Iris pigment epithelial cell (primary cell): ENCODE measurements at regions not wholly inside any gene's neighbourhood (a gene's known extent, or its start where the extent isn't known, plus 50 kb on each side); places are given as distances from the start of the nearest gene placed in this dataset.

Experiments
- DNase-seq: peaks from one replicate; pipeline ENCODE4 v3.0.0-alpha.2; 2011; ENCODE audit warnings: low read depth

GRCh38 chr4:156238171-156238570 is 284.5 kb upstream of the CTSO start:
- DNase-seq = no peak

GRCh38 chr4:156237231-156237630 is 283.6 kb upstream of the CTSO start:
- no peak for DNase-seq

- peak; percentile 4 for DNase-seq
These were observed 276.5 kb upstream of the CTSO start for GRCh38 chr4:156230176-156230575.

GRCh38 chr4:156228676-156229075 is 275.0 kb upstream of the CTSO start:
- no peak for DNase-seq

GRCh38 chr4:156227321-156227720 is 273.7 kb upstream of the CTSO start:
- no peak for DNase-seq

- no peak for DNase-seq
These were observed 270.3 kb upstream of the CTSO start for GRCh38 chr4:156223985-156224384.

- no peak for DNase-seq
These were observed 263.6 kb upstream of the CTSO start for GRCh38 chr4:156217236-156217635.

- no peak for DNase-seq
These were observed 247.4 kb upstream of the CTSO start for GRCh38 chr4:156201050-156201449.

GRCh38 chr4:156198511-156198910 is 244.8 kb upstream of the CTSO start:
- no peak for DNase-seq

GRCh38 chr4:156197216-156197615 is 243.6 kb upstream of the CTSO start:
- no peak for DNase-seq

- DNase-seq = no peak
These were observed 243.1 kb upstream of the CTSO start for GRCh38 chr4:156196722-156197121.

GRCh38 chr4:156195914-156196313 is 242.2 kb upstream of the CTSO start:
- no peak for DNase-seq

- no peak for DNase-seq
These were observed 241.2 kb upstream of the CTSO start for GRCh38 chr4:156194896-156195295.

- DNase-seq = peak; percentile 38
These were observed 240.1 kb upstream of the CTSO start for GRCh38 chr4:156193800-156194199.

GRCh38 chr4:156193106-156193505 is 239.4 kb upstream of the CTSO start:
- DNase-seq = peak; percentile 59

- no peak for DNase-seq
These were observed 238.4 kb upstream of the CTSO start for GRCh38 chr4:156192033-156192432.

- no peak for DNase-seq
These were observed 237.5 kb upstream of the CTSO start for GRCh38 chr4:156191044-156191781.

- DNase-seq = peak; percentile 95
These were observed 236.9 kb upstream of the CTSO start for GRCh38 chr4:156190615-156191014.

GRCh38 chr4:156188596-156188995 is 234.9 kb upstream of the CTSO start:
- DNase-seq = peak; percentile 43

GRCh38 chr4:156186111-156186510 is 232.4 kb upstream of the CTSO start:
- no peak for DNase-seq

GRCh38 chr4:156185514-156186055 is 231.9 kb upstream of the CTSO start:
- no peak for DNase-seq

- no peak for DNase-seq
These were observed 228.6 kb upstream of the CTSO start for GRCh38 chr4:156182269-156182668.

- DNase-seq = no peak
These were observed 224.3 kb upstream of the CTSO start for GRCh38 chr4:156177941-156178340.

GRCh38 chr4:156176896-156177295 is 223.2 kb upstream of the CTSO start:
- no peak for DNase-seq
